Hepatocyte (in vitro differentiated cells): ENCODE measurements at regions not wholly inside any gene's neighbourhood (a gene's known extent, or its start where the extent isn't known, plus 50 kb on each side); places are given as distances from the start of the nearest gene placed in this dataset.

Source experiments
- CTCF ChIP-seq: fragments of 200-600 bp; sonication (generic); IDR thresholded peaks from 2 replicates; pipeline ENCODE4 v1.5.1; 2016; ENCODE audit warnings: antibody characterized with exemption, mild to moderate bottlenecking; ENCODE audit not compliant: poor library complexity
- EZH2phosphoT487 ChIP-seq: fragments of 200-600 bp; sonication (generic); IDR thresholded peaks from one replicate; pipeline ENCODE4 v1.6.1; 2018; ENCODE audit warnings: antibody characterized with exemption, mild to moderate bottlenecking, low read depth, moderate library complexity; ENCODE audit not compliant: unreplicated experiment, severe bottlenecking

GRCh38 chr2:16228951-16229350 is 288.6 kb downstream of the MYCN start:
- TF ChIP-seq CTCF (no peak), EZH2phosphoT487 (no peak)
